ENCODE measurements at regions not wholly inside any gene's neighbourhood (a gene's known extent, or its start where the extent isn't known, plus 50 kb on each side); places are given as distances from the start of the nearest gene placed in this dataset.

- H3K4me3 ChIP-seq (ENCODE audit: low read depth, low read length) = no peak overlapping the region
- TF ChIP-seq, protein P1, sequence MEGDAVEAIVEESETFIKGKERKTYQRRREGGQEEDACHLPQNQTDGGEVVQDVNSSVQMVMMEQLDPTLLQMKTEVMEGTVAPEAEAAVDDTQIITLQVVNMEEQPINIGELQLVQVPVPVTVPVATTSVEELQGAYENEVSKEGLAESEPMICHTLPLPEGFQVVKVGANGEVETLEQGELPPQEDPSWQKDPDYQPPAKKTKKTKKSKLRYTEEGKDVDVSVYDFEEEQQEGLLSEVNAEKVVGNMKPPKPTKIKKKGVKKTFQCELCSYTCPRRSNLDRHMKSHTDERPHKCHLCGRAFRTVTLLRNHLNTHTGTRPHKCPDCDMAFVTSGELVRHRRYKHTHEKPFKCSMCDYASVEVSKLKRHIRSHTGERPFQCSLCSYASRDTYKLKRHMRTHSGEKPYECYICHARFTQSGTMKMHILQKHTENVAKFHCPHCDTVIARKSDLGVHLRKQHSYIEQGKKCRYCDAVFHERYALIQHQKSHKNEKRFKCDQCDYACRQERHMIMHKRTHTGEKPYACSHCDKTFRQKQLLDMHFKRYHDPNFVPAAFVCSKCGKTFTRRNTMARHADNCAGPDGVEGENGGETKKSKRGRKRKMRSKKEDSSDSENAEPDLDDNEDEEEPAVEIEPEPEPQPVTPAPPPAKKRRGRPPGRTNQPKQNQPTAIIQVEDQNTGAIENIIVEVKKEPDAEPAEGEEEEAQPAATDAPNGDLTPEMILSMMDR (IDR thresholded peaks at IDR 0.05; ENCODE audit: low read depth, low read length) = no peak
Observed at GRCh38 chr13:75076476-75076875, 405.5 kb downstream of the TBC1D4 start.

DNA sequence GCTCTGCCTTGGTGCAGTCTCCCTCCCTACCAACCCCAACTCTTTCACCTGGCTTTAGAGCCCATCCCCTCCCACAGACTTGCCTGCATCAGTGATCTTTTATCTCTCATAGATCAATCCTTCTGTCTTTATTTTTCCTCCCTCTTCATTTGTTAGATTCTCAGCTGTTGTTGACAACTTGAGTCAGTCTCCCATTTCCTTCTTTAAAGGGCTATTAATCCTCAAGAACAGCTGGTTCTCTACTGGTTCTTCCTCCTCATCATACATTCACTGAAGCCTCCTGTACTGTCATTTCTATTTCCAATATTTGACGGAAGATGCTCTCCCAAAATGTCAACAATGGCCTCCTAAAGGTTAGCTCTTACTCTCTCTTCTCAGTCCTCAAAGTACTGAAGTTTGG lies 408.2 kb downstream of the TBC1D4 start:
- TF ChIP-seq, protein P1 (IDR thresholded peaks at IDR 0.05; ENCODE audit: low read depth, low read length) = no peak
- H3K4me3 ChIP-seq (ENCODE audit: low read depth, low read length) = no peak overlapping the region

DNA sequence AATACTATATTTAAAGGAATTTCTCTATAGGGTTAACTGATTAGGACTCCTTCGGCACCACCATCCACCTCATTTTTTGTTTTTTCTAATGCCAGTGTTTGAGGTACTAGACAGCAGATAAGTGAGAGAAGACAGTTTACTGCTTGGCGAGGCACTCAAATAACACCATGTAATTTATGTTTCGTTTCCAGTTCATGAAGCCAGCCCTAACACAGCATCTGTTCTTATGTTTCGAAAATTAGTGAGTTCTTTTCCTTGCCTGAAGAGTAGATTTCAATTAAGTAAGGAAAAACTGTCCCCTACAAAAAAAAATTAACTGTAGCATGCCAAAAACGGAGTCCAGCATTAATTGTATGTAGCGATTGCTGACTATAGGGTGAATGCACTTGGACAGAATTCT lies 409.1 kb downstream of the TBC1D4 start:
- TF ChIP-seq, protein P1 (IDR thresholded peaks at IDR 0.05; ENCODE audit: low read depth, low read length) = no peak
- H3K4me3 ChIP-seq (ENCODE audit: low read depth, low read length) = no peak overlapping the region

- TF ChIP-seq, protein P1 (IDR thresholded peaks at IDR 0.05; ENCODE audit: low read depth, low read length) = no peak
Observed at GRCh38 chr13:75072368-75072767, 409.6 kb downstream of the TBC1D4 start.

GRCh38 chr13:75071796-75072195 lies 410.2 kb downstream of the TBC1D4 start:
- no peak overlapping the region for H3K4me3 ChIP-seq (ENCODE audit: low read depth, low read length)
- TF ChIP-seq, protein P1 (IDR thresholded peaks at IDR 0.05; ENCODE audit: low read depth, low read length) = no peak

More at GRCh38 chr13:75072368-75072767, 409.6 kb downstream of the TBC1D4 start:
- no peak overlapping the region for H3K4me3 ChIP-seq (ENCODE audit: low read depth, low read length)

GRCh38 chr13:75071395-75071794 lies 410.6 kb downstream of the TBC1D4 start:
- H3K4me3 ChIP-seq (ENCODE audit: low read depth, low read length) = no peak overlapping the region
- TF ChIP-seq, protein P1 (IDR thresholded peaks at IDR 0.05; ENCODE audit: low read depth, low read length) = no peak

DNA sequence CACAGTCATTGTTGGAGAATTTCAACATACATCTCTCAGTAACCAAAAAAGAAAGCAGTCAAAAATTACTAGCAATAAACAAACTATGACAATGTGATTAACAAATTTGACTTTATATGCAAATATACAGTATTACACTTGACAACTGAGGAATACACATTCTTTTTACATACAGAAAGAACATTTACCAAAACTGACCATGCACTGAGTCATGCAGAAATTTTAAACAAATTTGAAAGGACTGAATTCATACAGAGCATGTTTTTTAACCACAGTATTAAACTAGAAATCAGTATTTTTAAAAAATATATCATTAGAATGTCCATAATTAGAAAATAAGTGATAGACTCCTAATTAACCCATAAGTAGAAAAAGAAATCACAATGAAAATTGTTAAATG lies 420.1 kb downstream of the TBC1D4 start:
- TF ChIP-seq, protein P1 (IDR thresholded peaks at IDR 0.05; ENCODE audit: low read depth, low read length) = no peak
- H3K4me3 ChIP-seq (ENCODE audit: low read depth, low read length) = no peak overlapping the region
